ENCODE measurements at regions not wholly inside any gene's neighbourhood (a gene's known extent, or its start where the extent isn't known, plus 50 kb on each side); places are given as distances from the start of the nearest gene placed in this dataset.

DNA sequence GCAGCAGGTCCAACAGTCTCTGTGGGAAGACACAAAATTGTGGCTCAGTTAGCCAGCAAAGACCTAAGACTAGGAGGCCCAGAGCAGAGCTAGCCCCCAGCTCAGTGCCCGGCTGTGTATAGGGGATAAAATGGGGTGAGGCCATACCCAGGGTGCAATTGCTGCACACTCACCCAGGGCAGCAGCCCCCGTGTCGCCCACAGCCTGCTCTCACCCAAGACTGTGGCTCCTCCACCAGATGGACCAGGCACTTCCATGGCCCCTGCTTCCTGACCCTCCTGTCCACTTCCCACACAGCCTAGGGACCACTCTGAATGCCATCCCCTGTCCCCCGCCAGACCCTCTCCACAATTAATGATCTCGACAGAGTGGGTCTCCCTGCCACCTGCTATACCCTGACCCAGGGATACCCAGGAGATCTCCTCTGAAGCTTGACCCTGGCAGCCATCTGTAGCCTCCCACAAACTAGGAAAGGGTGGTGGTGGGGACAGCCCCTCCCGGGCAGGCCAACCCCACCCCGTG lies 85.7 kb downstream of the HS1BP3 start:
- TF ChIP-seq EZH2 (IDR thresholded peaks at IDR 0.05) (no peak), EZH2phosphoT487 (IDR thresholded peaks at IDR 0.05) (no peak)
- TF ChIP-seq, protein P1, sequence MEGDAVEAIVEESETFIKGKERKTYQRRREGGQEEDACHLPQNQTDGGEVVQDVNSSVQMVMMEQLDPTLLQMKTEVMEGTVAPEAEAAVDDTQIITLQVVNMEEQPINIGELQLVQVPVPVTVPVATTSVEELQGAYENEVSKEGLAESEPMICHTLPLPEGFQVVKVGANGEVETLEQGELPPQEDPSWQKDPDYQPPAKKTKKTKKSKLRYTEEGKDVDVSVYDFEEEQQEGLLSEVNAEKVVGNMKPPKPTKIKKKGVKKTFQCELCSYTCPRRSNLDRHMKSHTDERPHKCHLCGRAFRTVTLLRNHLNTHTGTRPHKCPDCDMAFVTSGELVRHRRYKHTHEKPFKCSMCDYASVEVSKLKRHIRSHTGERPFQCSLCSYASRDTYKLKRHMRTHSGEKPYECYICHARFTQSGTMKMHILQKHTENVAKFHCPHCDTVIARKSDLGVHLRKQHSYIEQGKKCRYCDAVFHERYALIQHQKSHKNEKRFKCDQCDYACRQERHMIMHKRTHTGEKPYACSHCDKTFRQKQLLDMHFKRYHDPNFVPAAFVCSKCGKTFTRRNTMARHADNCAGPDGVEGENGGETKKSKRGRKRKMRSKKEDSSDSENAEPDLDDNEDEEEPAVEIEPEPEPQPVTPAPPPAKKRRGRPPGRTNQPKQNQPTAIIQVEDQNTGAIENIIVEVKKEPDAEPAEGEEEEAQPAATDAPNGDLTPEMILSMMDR (IDR thresholded peaks at IDR 0.05): no peak

Measured in neural progenitor cell (in vitro differentiated cells).